AG04450 (cell line): ENCODE measurements at regions not wholly inside any gene's neighbourhood (a gene's known extent, or its start where the extent isn't known, plus 50 kb on each side); places are given as distances from the start of the nearest gene placed in this dataset.
"Not testable (repeated sequence)": the region's sequence is repeated elsewhere in the genome, so short reads cannot be mapped to it uniquely, and the experiment has no call there.

ENCODE experiments used
- CTCF ChIA-PET: fragments of 300-600, 350-600 bp; formaldehyde crosslinking; extraction: SDS; loops from one replicate; lab custom pipeline; 2022; ENCODE audit warnings: antibody characterized with exemption, inconsistent platforms; lab: Charles Lee
- POLR2A ChIA-PET: fragments of 350-600 bp; formaldehyde crosslinking; extraction: SDS; loops from one replicate; lab custom pipeline; 2021; ENCODE audit warnings: antibody characterized with exemption, inconsistent platforms; lab: Yijun Ruan, JAX
- DNase-seq: peaks from one replicate; pipeline ENCODE4 v3.0.0-alpha.2; 2011; ENCODE audit warnings: low read depth, low spot score
- H3K27ac ChIP-seq: one replicate; pipeline ENCODE4 v1.5.1; 2012; ENCODE audit warnings: low read depth, low read length, control low read depth
- H3K27me3 ChIP-seq: one replicate; pipeline ENCODE4 v1.6.0; 2012; ENCODE audit warnings: low read length; ENCODE audit not compliant: control insufficient read depth, insufficient read depth
- H3K4me3 ChIP-seq: 2 replicates; pipeline ENCODE4 v1.5.1; 2011; ENCODE audit warnings: mild to moderate bottlenecking, low read depth, low read length, control low read depth
- H3K9me3 ChIP-seq: 2 replicates; pipeline ENCODE4 v1.5.1; 2012; ENCODE audit warnings: low read length; ENCODE audit not compliant: control insufficient read depth, insufficient read depth
- CTCF ChIP-seq: IDR thresholded peaks from 2 replicates; pipeline ENCODE4 v1.5.1; 2011; ENCODE audit warnings: low read depth, low read length, control low read depth, inconsistent platforms

GRCh38 chr1:19024532-19024931 is 68.1 kb upstream of the IFFO2 start:
- ChIA-PET POLR2A (no interaction called here), CTCF (interaction anchor here (0.9 to 1.5 kb wide), 2 partner anchors 12 to 111 kb away, joined by 3 to 6 read pairs; no protein-coding TSS in a partner anchor)

GRCh38 chr1:19023787-19024186 is 67.3 kb upstream of the IFFO2 start:
- H3K27ac ChIP-seq, result no peak overlapping the region
- TF ChIP-seq CTCF, result no peak
- peaks cover 4% of the 10 kb centered on the region for H3K27me3 ChIP-seq
- H3K9me3 ChIP-seq, result peaks cover 4% of the 10 kb centered on the region
- ChIA-PET POLR2A (no interaction called here), CTCF (interaction anchor here (1.5 kb wide), 1 partner anchor 110 kb away, joined by 6 read pairs; no protein-coding TSS in a partner anchor)
- DNase-seq, result no peak
- no peak overlapping the region for H3K4me3 ChIP-seq

More at GRCh38 chr1:19024532-19024931, 68.1 kb upstream of the IFFO2 start:
- peaks cover 4% of the 10 kb centered on the region for H3K9me3 ChIP-seq
- TF ChIP-seq CTCF, result no peak
- DNase-seq, result no peak
- H3K4me3 ChIP-seq, result no peak overlapping the region
- peaks cover 4% of the 10 kb centered on the region for H3K27me3 ChIP-seq
- H3K27ac ChIP-seq, result no peak overlapping the region

GRCh38 chr1:19021845-19022244 is 65.4 kb upstream of the IFFO2 start:
- Histone ChIP-seq H3K27me3 (no peaks in the 10 kb centered on the region), H3K9me3 (peaks cover 4% of the 10 kb centered on the region), H3K27ac (no peak overlapping the region), H3K4me3 (no peak overlapping the region)
- ChIA-PET POLR2A (no interaction called here), CTCF (interaction anchor here (0.6 kb wide), 1 partner anchor 109 kb away, joined by 4 read pairs; no protein-coding TSS in a partner anchor)
- no peak for DNase-seq
- no peak for TF ChIP-seq CTCF

GRCh38 chr1:19019288-19019687 is 62.8 kb upstream of the IFFO2 start:
- H3K27me3 ChIP-seq, POLR2A ChIA-PET, H3K9me3 ChIP-seq, H3K27ac ChIP-seq, CTCF ChIA-PET, DNase-seq, H3K4me3 ChIP-seq: not testable (repeated sequence)

GRCh38 chr1:19015476-19015875 is 59.0 kb upstream of the IFFO2 start:
- no peak for DNase-seq
- no peak overlapping the region for H3K27ac ChIP-seq
- TF ChIP-seq CTCF, result no peak
- no peaks in the 10 kb centered on the region for H3K9me3 ChIP-seq
- ChIA-PET POLR2A (no interaction called here), CTCF (no interaction called here)
- H3K27me3 ChIP-seq, result no peaks in the 10 kb centered on the region
- H3K4me3 ChIP-seq, result no peak overlapping the region
